ENCODE measurements at regions not wholly inside any gene's neighbourhood (a gene's known extent, or its start where the extent isn't known, plus 50 kb on each side); places are given as distances from the start of the nearest gene placed in this dataset.
A peak's percentile ranks its signal among the peaks of the same experiment; 100 is the strongest.

- Histone ChIP-seq H3K27me3 (ENCODE audit: control insufficient read depth in 3 of 3, insufficient read depth in 3 of 3, low read length in 3 of 3) (peaks cover 0 to 3% (median 0%) of the 10 kb centered on the region in 3 donors), H3K4me3 (ENCODE audit: low read depth in 1 of 3, low read length in 3 of 3) (no peak overlapping the region), H3K36me3 (ENCODE audit: control insufficient read depth in 3 of 3, insufficient read depth in 2 of 3, low read depth in 1 of 3, low read length in 3 of 3) (no peaks in the 10 kb centered on the region), H3K9me3 (ENCODE audit: control insufficient read depth in 2 of 2, insufficient read depth in 1 of 2, low read depth in 1 of 2, low read length in 1 of 2) (no peaks in the 10 kb centered on the region), H3K27ac (ENCODE audit: low read depth in 1 of 3, low read length in 2 of 3) (no peak overlapping the region), H3K4me1 (ENCODE audit: control insufficient read depth in 3 of 3, insufficient read depth in 2 of 3, low read depth in 1 of 3, low read length in 2 of 3) (no peaks in the 10 kb centered on the region)
- WGBS, 3 donors: 81 to 95% (median 85%) methylated on average over 1 of the region's 1 CpG
- FAIRE-seq: no peak
- DNase-seq: no peak
Measured at GRCh38 chr6:149127212-149127611, 190.3 kb upstream of the TAB2 start.

GRCh38 chr6:149128489-149129145 is 188.9 kb upstream of the TAB2 start:
- H3K27ac ChIP-seq (ENCODE audit: low read depth in 1 of 3, low read length in 2 of 3): peak overlapping the region in 1 of 3 donors; percentile 0
- no peaks in the 10 kb centered on the region for H3K4me1 ChIP-seq (ENCODE audit: control insufficient read depth in 3 of 3, insufficient read depth in 2 of 3, low read depth in 1 of 3, low read length in 2 of 3)
- WGBS, 3 donors: 48 to 74% (median 71%) methylated on average over 5 of the region's 5 CpGs

GRCh38 chr6:149129371-149130077 is 188.0 kb upstream of the TAB2 start:
- 69 to 72% (median 71%) methylated on average over 9 of the region's 9 CpGs for whole genome bisulfite sequencing, 3 donors
- FAIRE-seq: no peak
- Histone ChIP-seq H3K9me3 (ENCODE audit: control insufficient read depth in 2 of 2, insufficient read depth in 1 of 2, low read depth in 1 of 2, low read length in 1 of 2) (no peaks in the 10 kb centered on the region), H3K27me3 (ENCODE audit: control insufficient read depth in 3 of 3, insufficient read depth in 3 of 3, low read length in 3 of 3) (peaks cover 0 to 3% (median 0%) of the 10 kb centered on the region in 3 donors), H3K27ac (ENCODE audit: low read depth in 1 of 3, low read length in 2 of 3) (no peak overlapping the region), H3K4me3 (ENCODE audit: low read depth in 1 of 3, low read length in 3 of 3) (no peak overlapping the region), H3K36me3 (ENCODE audit: control insufficient read depth in 3 of 3, insufficient read depth in 2 of 3, low read depth in 1 of 3, low read length in 3 of 3) (no peaks in the 10 kb centered on the region), H3K4me1 (ENCODE audit: control insufficient read depth in 3 of 3, insufficient read depth in 2 of 3, low read depth in 1 of 3, low read length in 2 of 3) (no peaks in the 10 kb centered on the region)
- no peak for DNase-seq

More at GRCh38 chr6:149128489-149129145, 188.9 kb upstream of the TAB2 start:
- Histone ChIP-seq H3K4me3 (ENCODE audit: low read depth in 1 of 3, low read length in 3 of 3) (no peak overlapping the region), H3K27me3 (ENCODE audit: control insufficient read depth in 3 of 3, insufficient read depth in 3 of 3, low read length in 3 of 3) (peaks cover 0 to 3% (median 0%) of the 10 kb centered on the region in 3 donors), H3K9me3 (ENCODE audit: control insufficient read depth in 2 of 2, insufficient read depth in 1 of 2, low read depth in 1 of 2, low read length in 1 of 2) (no peaks in the 10 kb centered on the region), H3K36me3 (ENCODE audit: control insufficient read depth in 3 of 3, insufficient read depth in 2 of 3, low read depth in 1 of 3, low read length in 3 of 3) (no peaks in the 10 kb centered on the region)
- DNase-seq (peak in 1 of 2 donors; percentile 5), FAIRE-seq (no peak)

GRCh38 chr6:149130090-149130489 is 187.4 kb upstream of the TAB2 start:
- H3K27ac ChIP-seq (ENCODE audit: low read depth in 1 of 3, low read length in 2 of 3): no peak overlapping the region
- H3K27me3 ChIP-seq (ENCODE audit: control insufficient read depth in 3 of 3, insufficient read depth in 3 of 3, low read length in 3 of 3): peaks cover 0 to 3% (median 0%) of the 10 kb centered on the region in 3 donors
- no peaks in the 10 kb centered on the region for H3K4me1 ChIP-seq (ENCODE audit: control insufficient read depth in 3 of 3, insufficient read depth in 2 of 3, low read depth in 1 of 3, low read length in 2 of 3)
- no peak overlapping the region for H3K4me3 ChIP-seq (ENCODE audit: low read depth in 1 of 3, low read length in 3 of 3)
- H3K36me3 ChIP-seq (ENCODE audit: control insufficient read depth in 3 of 3, insufficient read depth in 2 of 3, low read depth in 1 of 3, low read length in 3 of 3): no peaks in the 10 kb centered on the region
- 83 to 91% (median 91%) methylated on average over 1 of the region's 1 CpG for WGBS, 3 donors
- DNase-seq (no peak), FAIRE-seq (no peak)
- H3K9me3 ChIP-seq (ENCODE audit: control insufficient read depth in 2 of 2, insufficient read depth in 1 of 2, low read depth in 1 of 2, low read length in 1 of 2): no peaks in the 10 kb centered on the region

- Histone ChIP-seq H3K27me3 (ENCODE audit: control insufficient read depth in 3 of 3, insufficient read depth in 3 of 3, low read length in 3 of 3) (peaks cover 0 to 3% (median 0%) of the 10 kb centered on the region in 3 donors), H3K4me1 (ENCODE audit: control insufficient read depth in 3 of 3, insufficient read depth in 2 of 3, low read depth in 1 of 3, low read length in 2 of 3) (no peaks in the 10 kb centered on the region), H3K36me3 (ENCODE audit: control insufficient read depth in 3 of 3, insufficient read depth in 2 of 3, low read depth in 1 of 3, low read length in 3 of 3) (no peaks in the 10 kb centered on the region), H3K4me3 (ENCODE audit: low read depth in 1 of 3, low read length in 3 of 3) (no peak overlapping the region), H3K9me3 (ENCODE audit: control insufficient read depth in 2 of 2, insufficient read depth in 1 of 2, low read depth in 1 of 2, low read length in 1 of 2) (no peaks in the 10 kb centered on the region), H3K27ac (ENCODE audit: low read depth in 1 of 3, low read length in 2 of 3) (no peak overlapping the region)
- no peak for DNase-seq
- FAIRE-seq: no peak
- WGBS, 3 donors: 71 to 76% (median 74%) methylated on average over 7 of the region's 7 CpGs
Measured at GRCh38 chr6:149130508-149130907, 187.0 kb upstream of the TAB2 start.

GRCh38 chr6:149131891-149132290 is 185.6 kb upstream of the TAB2 start:
- no peak overlapping the region for H3K27ac ChIP-seq (ENCODE audit: low read depth in 1 of 3, low read length in 2 of 3)
- no peak overlapping the region for H3K4me3 ChIP-seq (ENCODE audit: low read depth in 1 of 3, low read length in 3 of 3)
- 72 to 85% (median 81%) methylated on average over 4 of the region's 4 CpGs for WGBS, 3 donors
- peaks cover 0 to 3% (median 0%) of the 10 kb centered on the region in 3 donors for H3K27me3 ChIP-seq (ENCODE audit: control insufficient read depth in 3 of 3, insufficient read depth in 3 of 3, low read length in 3 of 3)
- FAIRE-seq: no peak
- H3K36me3 ChIP-seq (ENCODE audit: control insufficient read depth in 3 of 3, insufficient read depth in 2 of 3, low read depth in 1 of 3, low read length in 3 of 3): no peaks in the 10 kb centered on the region
- H3K9me3 ChIP-seq (ENCODE audit: control insufficient read depth in 2 of 2, insufficient read depth in 1 of 2, low read depth in 1 of 2, low read length in 1 of 2): peaks cover 0 to 4% of the 10 kb centered on the region in 2 donors
- H3K4me1 ChIP-seq (ENCODE audit: control insufficient read depth in 3 of 3, insufficient read depth in 2 of 3, low read depth in 1 of 3, low read length in 2 of 3): no peaks in the 10 kb centered on the region
- no peak for DNase-seq

GRCh38 chr6:149132336-149132735 is 185.2 kb upstream of the TAB2 start:
- Histone ChIP-seq H3K27ac (ENCODE audit: low read depth in 1 of 3, low read length in 2 of 3) (no peak overlapping the region), H3K4me3 (ENCODE audit: low read depth in 1 of 3, low read length in 3 of 3) (no peak overlapping the region), H3K4me1 (ENCODE audit: control insufficient read depth in 3 of 3, insufficient read depth in 2 of 3, low read depth in 1 of 3, low read length in 2 of 3) (no peaks in the 10 kb centered on the region), H3K9me3 (ENCODE audit: control insufficient read depth in 2 of 2, insufficient read depth in 1 of 2, low read depth in 1 of 2, low read length in 1 of 2) (peaks cover 0 to 6% of the 10 kb centered on the region in 2 donors), H3K27me3 (ENCODE audit: control insufficient read depth in 3 of 3, insufficient read depth in 3 of 3, low read length in 3 of 3) (peaks cover 0 to 3% (median 0%) of the 10 kb centered on the region in 3 donors), H3K36me3 (ENCODE audit: control insufficient read depth in 3 of 3, insufficient read depth in 2 of 3, low read depth in 1 of 3, low read length in 3 of 3) (no peaks in the 10 kb centered on the region)
- FAIRE-seq: no peak
- 43 to 69% (median 60%) methylated on average over 3 of the region's 3 CpGs for WGBS, 3 donors
- DNase-seq: peak in 1 of 2 donors; percentile 28

- H3K9me3 ChIP-seq (ENCODE audit: control insufficient read depth in 2 of 2, insufficient read depth in 1 of 2, low read depth in 1 of 2, low read length in 1 of 2): peaks cover 0 to 6% of the 10 kb centered on the region in 2 donors
- H3K4me3 ChIP-seq (ENCODE audit: low read depth in 1 of 3, low read length in 3 of 3): no peak overlapping the region
- DNase-seq (no peak), FAIRE-seq (no peak)
- no peaks in the 10 kb centered on the region for H3K4me1 ChIP-seq (ENCODE audit: control insufficient read depth in 3 of 3, insufficient read depth in 2 of 3, low read depth in 1 of 3, low read length in 2 of 3)
- no peak overlapping the region for H3K27ac ChIP-seq (ENCODE audit: low read depth in 1 of 3, low read length in 2 of 3)
- H3K27me3 ChIP-seq (ENCODE audit: control insufficient read depth in 3 of 3, insufficient read depth in 3 of 3, low read length in 3 of 3): no peaks in the 10 kb centered on the region
- H3K36me3 ChIP-seq (ENCODE audit: control insufficient read depth in 3 of 3, insufficient read depth in 2 of 3, low read depth in 1 of 3, low read length in 3 of 3): no peaks in the 10 kb centered on the region
- 29 to 52% (median 43%) methylated on average over 4 of the region's 4 CpGs for WGBS, 3 donors
Measured at GRCh38 chr6:149134511-149134933, 183.0 kb upstream of the TAB2 start.

Measured in small intestine (tissue), 7 donors.